A549 (cell line): ENCODE measurements at regions not wholly inside any gene's neighbourhood (a gene's known extent, or its start where the extent isn't known, plus 50 kb on each side); places are given as distances from the start of the nearest gene placed in this dataset.

ENCODE experiments used
- ATAC-seq, 2 experiments: fragments of 200-7000 bp in 1 of 2; fragments of >200 bp in 1 of 2; cut with Nextera tagmentation in 1 of 2; cut with Tn5 transposase in 1 of 2; 3 replicates each; pipeline versions ENCODE4 v1.8.0 to v1.9.1; 2018 to 2020; ENCODE audit warnings: mild to moderate bottlenecking in 1 of 2, moderate library complexity in 1 of 2
- CTCF ChIA-PET: fragments of 300-600 bp; sonication (Branson Sonifier 250); formaldehyde crosslinking; extraction: SDS; loops from one replicate; lab custom pipeline; 2021; ENCODE audit warnings: antibody characterized with exemption, inconsistent platforms; lab: Yijun Ruan, JAX
- POLR2A ChIA-PET: fragments of 350-600 bp; formaldehyde crosslinking; extraction: SDS; loops from one replicate; lab custom pipeline; 2021; ENCODE audit warnings: antibody characterized with exemption, inconsistent platforms; lab: Yijun Ruan, JAX
- DNase-seq, 2 experiments: peaks; one replicate each; pipeline versions ENCODE4 v3.0.0 to v3.0.0-alpha.2; 2011 to 2016; ENCODE audit warnings: low read depth in 1 of 2, low spot score in 1 of 2
- FAIRE-seq: peaks from 2 replicates; lab custom pipeline; 2011; peaks lifted over from hg19 to GRCh38; lab: Jason Lieb, UNC
- H3K27ac ChIP-seq, 2 experiments: fragments of >200 bp; sonication (Bioruptor Twin); formaldehyde crosslinking; 3 replicates each; pipeline ENCODE4 v1.5.1; 2016 to 2017
- H3K4me1 ChIP-seq: fragments of >200 bp; sonication (Bioruptor Twin); formaldehyde crosslinking; 3 replicates; pipeline ENCODE4 v1.6.1; 2016
- H3K4me2 ChIP-seq: fragments of >200 bp; sonication (Bioruptor Twin); formaldehyde crosslinking; 3 replicates; pipeline ENCODE4 v1.6.1; 2016
- H3K4me3 ChIP-seq: fragments of >200 bp; sonication (Bioruptor Twin); formaldehyde crosslinking; 3 replicates; pipeline ENCODE4 v1.5.1; 2016
- H3K9me3 ChIP-seq: fragments of >200 bp; sonication (Bioruptor Twin); formaldehyde crosslinking; 3 replicates; pipeline ENCODE4 v1.6.1; 2016
- BCL3 ChIP-seq: fragments of >200 bp; sonication (Bioruptor Twin); formaldehyde crosslinking; IDR thresholded peaks from 3 replicates; pipeline ENCODE4 v1.6.1; 2016
- BHLHE40 ChIP-seq: IDR thresholded peaks from 2 replicates; pipeline ENCODE4 v1.6.1; 2012; ENCODE audit warnings: low read depth, low read length, inconsistent platforms
- CHD2 ChIP-seq: fragments of 150-350 bp; IDR thresholded peaks from 2 replicates; pipeline ENCODE4 v1.6.1; 2014; ENCODE audit warnings: low read length; ENCODE audit not compliant: partially characterized antibody
- CHD4 ChIP-seq: fragments of 200-600 bp; sonication (generic); IDR thresholded peaks from 2 replicates; pipeline ENCODE4 v1.6.1; 2016; ENCODE audit warnings: antibody characterized with exemption, mild to moderate bottlenecking, borderline replicate concordance
- ELK1 ChIP-seq: fragments of 150-350 bp; IDR thresholded peaks from 2 replicates; pipeline ENCODE4 v1.6.1; 2014; ENCODE audit warnings: low read depth, mild to moderate bottlenecking, low read length
- FOSB ChIP-seq: fragments of 250-450 bp; sonication (Bioruptor Pico); IDR thresholded peaks from 2 replicates; pipeline ENCODE4 v1.5.0; 2020; ENCODE audit warnings: mild to moderate bottlenecking, moderate library complexity
- GATA3 ChIP-seq: IDR thresholded peaks from 2 replicates; pipeline ENCODE4 v1.6.1; 2012; ENCODE audit warnings: borderline replicate concordance
- HES2 ChIP-seq: fragments of >200 bp; sonication (Bioruptor Twin); formaldehyde crosslinking; IDR thresholded peaks from 2 replicates; pipeline ENCODE4 v1.6.1; 2016
- HEYL ChIP-seq: fragments of 250-450 bp; sonication (Bioruptor Pico); IDR thresholded peaks from 2 replicates; pipeline ENCODE4 v1.8.0; 2021; ENCODE audit warnings: mild to moderate bottlenecking, moderate library complexity
- HOXA7 ChIP-seq: fragments of 250-450 bp; sonication (Bioruptor Pico); IDR thresholded peaks from 2 replicates; pipeline ENCODE4 v1.5.0; 2020; ENCODE audit warnings: mild to moderate bottlenecking, moderate library complexity
- KDM1A ChIP-seq: fragments of 200-600 bp; sonication (generic); IDR thresholded peaks from 2 replicates; pipeline ENCODE4 v1.6.1; 2016; ENCODE audit warnings: low read depth, mild to moderate bottlenecking
- MAFK ChIP-seq: fragments of 450-650 bp; IDR thresholded peaks from 2 replicates; pipeline ENCODE4 v1.6.1; 2014; ENCODE audit not compliant: partially characterized antibody
- MAX ChIP-seq: IDR thresholded peaks from 2 replicates; pipeline ENCODE4 v1.6.1; 2012
- NR3C1 ChIP-seq: fragments of >200 bp; sonication (Bioruptor Twin); formaldehyde crosslinking; IDR thresholded peaks from 3 replicates; pipeline ENCODE4 v1.6.1; 2017
- POLR2A ChIP-seq: IDR thresholded peaks from 2 replicates; pipeline ENCODE4 v1.6.1; 2012; ENCODE audit warnings: mild to moderate bottlenecking, low read length
- RARB ChIP-seq: fragments of 250-450 bp; sonication (Bioruptor Pico); IDR thresholded peaks from 2 replicates; pipeline ENCODE4 v1.8.0; 2021; ENCODE audit warnings: mild to moderate bottlenecking, moderate library complexity
- RCOR1 ChIP-seq: fragments of 150-350 bp; IDR thresholded peaks from 2 replicates; pipeline ENCODE4 v1.6.1; 2014; ENCODE audit warnings: antibody characterized with exemption, low read length, low read depth
- REST ChIP-seq: fragments of 200-600 bp; sonication (generic); IDR thresholded peaks from 2 replicates; pipeline ENCODE4 v1.6.1; 2016; ENCODE audit warnings: antibody characterized with exemption, mild to moderate bottlenecking, moderate library complexity
- RFX5 ChIP-seq: fragments of 450-650 bp; IDR thresholded peaks from 2 replicates; pipeline ENCODE4 v1.7.1; 2014; ENCODE audit warnings: antibody characterized with exemption, mild to moderate bottlenecking, moderate library complexity
- TFCP2L1 ChIP-seq: fragments of 250-450 bp; sonication (Bioruptor Pico); IDR thresholded peaks from 2 replicates; pipeline ENCODE4 v1.5.0; 2021; ENCODE audit warnings: mild to moderate bottlenecking
- ZSCAN20 ChIP-seq: fragments of 250-450 bp; sonication (Bioruptor Pico); IDR thresholded peaks from 2 replicates; pipeline ENCODE4 v1.8.0; 2022; ENCODE audit warnings: mild to moderate bottlenecking, moderate library complexity
- WGBS: methylation state at CpG from one replicate; pipeline ENCODE4 v1.1.6; 2017; ENCODE audit errors: missing lambda C conversion rate; 5-methylcytosine and 5-hydroxymethylcytosine counted together

- Histone ChIP-seq H3K4me2 (no peak overlapping the region), H3K9me3 (no peaks in the 10 kb centered on the region), H3K4me1 (no peaks in the 10 kb centered on the region), H3K27ac (no peak overlapping the region), H3K4me3 (no peak overlapping the region)
- TF ChIP-seq RFX5: no peak
- TF ChIP-seq POLR2A: no peak
- no peak for TF ChIP-seq ZSCAN20 (CRISPR knock-in tag)
- no peak for TF ChIP-seq RCOR1
- TF ChIP-seq HES2: no peak
- TF ChIP-seq GATA3: no peak
- TF ChIP-seq ELK1: no peak
- TF ChIP-seq HOXA7 (CRISPR knock-in tag): no peak
- TF ChIP-seq CHD4: no peak
- no peak for TF ChIP-seq HEYL (CRISPR knock-in tag)
- no peak for TF ChIP-seq NR3C1
- TF ChIP-seq KDM1A: no peak
- no peak for TF ChIP-seq RARB (CRISPR knock-in tag)
- TF ChIP-seq TFCP2L1 (CRISPR knock-in tag): no peak
- TF ChIP-seq FOSB (CRISPR knock-in tag): no peak
- TF ChIP-seq CHD2: no peak
- no peak for TF ChIP-seq MAFK
- no peak for TF ChIP-seq BCL3
- TF ChIP-seq REST: no peak
- ATAC-seq (no peak), FAIRE-seq (no peak), DNase-seq (no peak)
- ChIA-PET POLR2A (no interaction called here), CTCF (no interaction called here)
- WGBS: no CpG with 5 or more reads among the region's 14 CpGs
These were observed 477.8 kb downstream of the BRD1 start for GRCh38 chr22:49349841-49350381.

- 62% methylated on average over 9 of the region's 18 CpGs for WGBS
- DNase-seq (no peak), ATAC-seq (no peak)
- Histone ChIP-seq H3K27ac (no peak overlapping the region), H3K4me1 (no peaks in the 10 kb centered on the region)
- ChIA-PET CTCF (no interaction called here), POLR2A (no interaction called here)
- TF ChIP-seq FOSB (CRISPR knock-in tag) (no peak), BHLHE40 (no peak), MAX (no peak)
- TF ChIP-seq, all 56 proteins: peak for 0
- H3K9me3 ChIP-seq: no peaks in the 10 kb centered on the region
- no peak for FAIRE-seq
- no peak overlapping the region for H3K4me2 ChIP-seq
- no peak overlapping the region for H3K4me3 ChIP-seq
These were observed 478.4 kb downstream of the BRD1 start for GRCh38 chr22:49349181-49349835.
